Right lobe of liver (tissue), 4 donors: ENCODE measurements at regions not wholly inside any gene's neighbourhood (a gene's known extent, or its start where the extent isn't known, plus 50 kb on each side); places are given as distances from the start of the nearest gene placed in this dataset.

Experiments
- CTCF ChIP-seq, 4 donors: fragments of 200-600 bp in 3 of 4; fragments of 450-650 bp in 1 of 4; IDR thresholded peaks; one replicate each; pipeline versions ENCODE4 v1.5.1 to v1.8.0; 2016 to 2022; ENCODE audit warnings: antibody characterized with exemption in 4 of 4, mild to moderate bottlenecking in 2 of 4
- POLR2A ChIP-seq: fragments of 450-650 bp; IDR thresholded peaks from one replicate; pipeline ENCODE4 v1.6.1; 2017; ENCODE audit warnings: antibody characterized with exemption, mild to moderate bottlenecking
- donor health status: DM: no; HTN: no; CAD: no.
- donor health status: DM: no; HTN: no; CAD: no.
- donor health status: DM: no; HTN: yes; CAD: no.

GRCh38 chr4:135575041-135575440 is 1373.5 kb upstream of the PABPC4L start:
- no peak for TF ChIP-seq POLR2A
- TF ChIP-seq CTCF (IDR thresholded peaks at IDR 0.05), result no peak
